HUES6 (cell line): ENCODE measurements at regions not wholly inside any gene's neighbourhood (a gene's known extent, or its start where the extent isn't known, plus 50 kb on each side); places are given as distances from the start of the nearest gene placed in this dataset.

Experiments used
- H3K27ac ChIP-seq: 2 replicates; pipeline ENCODE4 v1.7.0; 2013; ENCODE audit warnings: low read depth, mild to moderate bottlenecking, low read length, inconsistent platforms
- H3K27me3 ChIP-seq: 2 replicates; pipeline ENCODE4 v1.6.1; 2013; ENCODE audit warnings: low read length; ENCODE audit not compliant: control insufficient read depth, insufficient read depth
- H3K36me3 ChIP-seq: 2 replicates; pipeline ENCODE4 v1.6.1; 2013; ENCODE audit warnings: low read length; ENCODE audit not compliant: control insufficient read depth, insufficient read depth
- H3K4me1 ChIP-seq: 2 replicates; pipeline ENCODE4 v1.6.1; 2013; ENCODE audit warnings: low read length; ENCODE audit not compliant: control insufficient read depth, insufficient read depth
- H3K4me3 ChIP-seq: 2 replicates; pipeline ENCODE4 v1.5.1; 2013; ENCODE audit warnings: low read depth, low read length
- H3K9ac ChIP-seq: one replicate; pipeline ENCODE4 v1.6.1; 2013; ENCODE audit warnings: mild to moderate bottlenecking, low read length
- H3K9me3 ChIP-seq: 2 replicates; pipeline ENCODE4 v1.6.1; 2013; ENCODE audit warnings: low read depth, low read length; ENCODE audit not compliant: control insufficient read depth, insufficient read depth

DNA sequence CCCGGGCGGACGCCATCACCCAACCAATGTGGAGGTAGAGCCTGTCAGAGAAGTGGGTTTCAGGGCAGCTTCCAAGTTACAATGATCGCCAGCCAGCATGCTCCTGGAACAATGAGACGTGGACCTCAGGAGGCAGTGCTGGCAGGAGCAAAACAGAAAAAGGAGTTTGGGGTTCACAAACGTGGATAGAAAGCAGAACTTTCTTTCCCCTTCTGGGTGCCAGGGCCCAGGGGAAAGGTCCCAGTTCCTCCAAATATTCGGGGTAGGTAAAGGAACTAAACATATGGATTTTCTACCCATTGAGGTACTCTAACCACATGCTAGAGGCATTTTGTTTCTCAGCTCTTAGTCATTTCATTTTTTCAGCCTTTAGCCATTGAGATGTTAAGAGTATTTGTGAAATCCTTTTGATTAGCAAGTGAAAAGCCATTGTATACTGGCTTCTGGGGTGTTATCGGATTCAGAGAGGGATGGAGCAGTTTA is 488.4 kb upstream of the ADGRL2 start:
- Histone ChIP-seq H3K27me3 (no peaks in the 10 kb centered on the region), H3K9me3 (no peaks in the 10 kb centered on the region), H3K4me1 (peaks cover 74% of the 10 kb centered on the region), H3K9ac (no peak overlapping the region), H3K4me3 (peak overlapping the region; percentile 42), H3K27ac (no peak overlapping the region), H3K36me3 (no peaks in the 10 kb centered on the region)

GRCh38 chr1:81310250-81310649 is 490.5 kb upstream of the ADGRL2 start:
- H3K27me3 ChIP-seq = no peaks in the 10 kb centered on the region
- no peak overlapping the region for H3K4me3 ChIP-seq
- H3K4me1 ChIP-seq = peaks cover 81% of the 10 kb centered on the region
- H3K36me3 ChIP-seq = no peaks in the 10 kb centered on the region
- H3K9me3 ChIP-seq = no peaks in the 10 kb centered on the region
- H3K9ac ChIP-seq = no peak overlapping the region
- no peak overlapping the region for H3K27ac ChIP-seq

GRCh38 chr1:81308191-81308590 is 492.5 kb upstream of the ADGRL2 start:
- Histone ChIP-seq H3K27ac (no peak overlapping the region), H3K27me3 (no peaks in the 10 kb centered on the region), H3K4me1 (peaks cover 69% of the 10 kb centered on the region), H3K9ac (no peak overlapping the region), H3K36me3 (no peaks in the 10 kb centered on the region), H3K4me3 (no peak overlapping the region), H3K9me3 (no peaks in the 10 kb centered on the region)

- Histone ChIP-seq H3K27me3 (no peaks in the 10 kb centered on the region), H3K4me3 (no peak overlapping the region)
Measured at GRCh38 chr1:81307786-81308185, 492.9 kb upstream of the ADGRL2 start.

GRCh38 chr1:81305997-81306452 is 494.7 kb upstream of the ADGRL2 start:
- no peak overlapping the region for H3K27ac ChIP-seq
- H3K9ac ChIP-seq = peak overlapping the region; percentile 37

More at GRCh38 chr1:81307786-81308185, 492.9 kb upstream of the ADGRL2 start:
- Histone ChIP-seq H3K9ac (no peak overlapping the region), H3K4me1 (peaks cover 68% of the 10 kb centered on the region), H3K36me3 (no peaks in the 10 kb centered on the region), H3K27ac (no peak overlapping the region), H3K9me3 (no peaks in the 10 kb centered on the region)

DNA sequence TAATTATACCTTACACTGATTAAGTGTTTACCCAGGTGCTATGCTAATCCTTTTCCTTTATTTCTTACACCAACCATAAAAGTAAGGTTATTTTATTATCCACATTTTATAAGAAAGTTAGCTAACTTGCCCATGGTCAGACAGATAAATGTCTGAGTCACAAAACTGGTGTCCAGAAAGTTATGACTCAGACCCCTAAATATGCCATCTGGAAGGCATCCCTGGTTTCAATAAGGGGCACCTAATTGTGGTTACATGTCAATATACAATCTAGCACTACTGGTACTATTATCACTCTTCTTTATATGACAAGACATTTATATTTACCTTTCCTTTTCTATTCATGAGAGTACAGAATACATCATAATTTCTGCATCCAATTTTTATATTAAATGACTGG is 496.5 kb upstream of the ADGRL2 start:
- Histone ChIP-seq H3K27ac (no peak overlapping the region), H3K27me3 (no peaks in the 10 kb centered on the region), H3K9me3 (no peaks in the 10 kb centered on the region), H3K4me3 (no peak overlapping the region), H3K9ac (no peak overlapping the region), H3K36me3 (no peaks in the 10 kb centered on the region), H3K4me1 (peaks cover 42% of the 10 kb centered on the region)

More at GRCh38 chr1:81305997-81306452, 494.7 kb upstream of the ADGRL2 start:
- no peaks in the 10 kb centered on the region for H3K36me3 ChIP-seq
- H3K4me3 ChIP-seq = peak overlapping the region; percentile 56
- no peaks in the 10 kb centered on the region for H3K27me3 ChIP-seq
- no peaks in the 10 kb centered on the region for H3K9me3 ChIP-seq
- peaks cover 59% of the 10 kb centered on the region for H3K4me1 ChIP-seq

GRCh38 chr1:81299892-81300291 is 500.8 kb upstream of the ADGRL2 start:
- Histone ChIP-seq H3K36me3 (no peaks in the 10 kb centered on the region), H3K9me3 (no peaks in the 10 kb centered on the region), H3K27ac (no peak overlapping the region), H3K27me3 (no peaks in the 10 kb centered on the region), H3K9ac (no peak overlapping the region), H3K4me3 (no peak overlapping the region), H3K4me1 (peaks cover 14% of the 10 kb centered on the region)

GRCh38 chr1:81298266-81298665 is 502.5 kb upstream of the ADGRL2 start:
- no peak overlapping the region for H3K4me3 ChIP-seq
- no peak overlapping the region for H3K27ac ChIP-seq
- peaks cover 11% of the 10 kb centered on the region for H3K4me1 ChIP-seq
- H3K36me3 ChIP-seq = no peaks in the 10 kb centered on the region
- H3K27me3 ChIP-seq = no peaks in the 10 kb centered on the region
- H3K9ac ChIP-seq = no peak overlapping the region
- no peaks in the 10 kb centered on the region for H3K9me3 ChIP-seq

DNA sequence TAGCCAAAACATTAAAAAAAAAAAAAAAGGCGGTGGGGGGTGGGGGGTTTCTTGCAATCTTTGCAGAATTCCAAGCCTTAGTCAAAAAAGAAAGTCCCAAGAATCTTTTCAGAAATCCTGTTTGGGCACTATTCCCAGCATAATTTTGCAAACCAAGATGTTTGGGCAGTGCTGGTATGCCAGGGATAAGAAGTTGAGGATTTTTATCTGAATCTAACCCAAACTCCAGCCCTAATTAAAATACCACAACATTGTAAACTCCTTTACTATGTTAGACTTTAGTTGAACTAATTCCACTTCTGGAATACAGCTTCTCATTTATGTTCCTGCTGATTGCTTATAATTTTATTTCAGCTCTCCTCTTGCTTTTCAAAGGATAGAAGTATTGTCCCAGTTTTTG is 504.1 kb upstream of the ADGRL2 start:
- Histone ChIP-seq H3K27me3 (no peaks in the 10 kb centered on the region), H3K27ac (no peak overlapping the region), H3K4me3 (no peak overlapping the region), H3K9ac (no peak overlapping the region), H3K4me1 (peaks cover 4% of the 10 kb centered on the region; the same call in 1 of the 2 replicates), H3K9me3 (no peaks in the 10 kb centered on the region), H3K36me3 (no peaks in the 10 kb centered on the region)

- no peak overlapping the region for H3K4me3 ChIP-seq
- no peaks in the 10 kb centered on the region for H3K9me3 ChIP-seq
- H3K27ac ChIP-seq = no peak overlapping the region
- no peak overlapping the region for H3K9ac ChIP-seq
- no peaks in the 10 kb centered on the region for H3K4me1 ChIP-seq
- H3K27me3 ChIP-seq = no peaks in the 10 kb centered on the region
- no peaks in the 10 kb centered on the region for H3K36me3 ChIP-seq
Measured at GRCh38 chr1:81290326-81290725, 510.4 kb upstream of the ADGRL2 start.

- Histone ChIP-seq H3K36me3 (no peaks in the 10 kb centered on the region), H3K9ac (no peak overlapping the region), H3K27ac (no peak overlapping the region), H3K4me1 (no peaks in the 10 kb centered on the region), H3K27me3 (no peaks in the 10 kb centered on the region), H3K9me3 (no peaks in the 10 kb centered on the region), H3K4me3 (no peak overlapping the region)
Measured at GRCh38 chr1:81288689-81289088, 512.0 kb upstream of the ADGRL2 start.
